OCI-LY3 (cell line): ENCODE measurements at regions not wholly inside any gene's neighbourhood (a gene's known extent, or its start where the extent isn't known, plus 50 kb on each side); places are given as distances from the start of the nearest gene placed in this dataset.

Experiments used
- CTCF ChIP-seq: fragments of 200-600, 300-600 bp; sonication (generic); IDR thresholded peaks from 2 replicates; pipeline ENCODE4 v1.5.1; 2014; ENCODE audit warnings: antibody characterized with exemption, low read length, low read depth
- EZH2phosphoT487 ChIP-seq: fragments of 200-600 bp; shearing (Covaris generic); IDR thresholded peaks from 2 replicates; pipeline ENCODE4 v1.6.1; 2018; ENCODE audit warnings: antibody characterized with exemption, mixed run types, low read depth

- TF ChIP-seq CTCF: no peak
- no peak for TF ChIP-seq EZH2phosphoT487
Measured at GRCh38 chr3:22700876-22701275, 502.3 kb upstream of the UBE2E2 start.
